ENCODE measurements at regions not wholly inside any gene's neighbourhood (a gene's known extent, or its start where the extent isn't known, plus 50 kb on each side); places are given as distances from the start of the nearest gene placed in this dataset.

- Mint-ChIP-seq H3K36me3 (no peaks in the 10 kb centered on the region), H3K9me3 (peaks cover 8 to 10% of the 10 kb centered on the region in 2 donors), H3K27ac (no peak overlapping the region), H3K27me3 (ENCODE audit: low read depth in 2 of 2) (no peaks in the 10 kb centered on the region), H3K4me3 (no peak overlapping the region), H3K4me1 (no peaks in the 10 kb centered on the region)
- H3K27me3 ChIP-seq (ENCODE audit: control insufficient read depth, insufficient read depth, low read length) = no peaks in the 10 kb centered on the region
- H3K9me3 ChIP-seq (ENCODE audit: control insufficient read depth, insufficient read depth, low read length) = no peaks in the 10 kb centered on the region
- ATAC-seq (no peak), DNase-seq (no peak)
- no peak overlapping the region for H3K27ac ChIP-seq (ENCODE audit: low read length)
- WGBS (ENCODE audit: insufficient coverage) = 89% methylated on average over 3 of the region's 3 CpGs
- TF ChIP-seq CTCF (IDR thresholded peaks at IDR 0.05) = no peak
- H3K4me1 ChIP-seq (ENCODE audit: control insufficient read depth, insufficient read depth, low read length) = no peaks in the 10 kb centered on the region
- H3K36me3 ChIP-seq (ENCODE audit: control insufficient read depth, insufficient read depth, low read length) = no peaks in the 10 kb centered on the region
- intact Hi-C loops (cut with micrococcal nuclease) = no loop called here
- H3K4me3 ChIP-seq (ENCODE audit: low read length) = no peak overlapping the region
Observed at GRCh38 chr21:23725576-23725975, 1881.7 kb downstream of the MRPL39 start.

- Mint-ChIP-seq H3K9me3 (peaks cover 10 to 13% of the 10 kb centered on the region in 2 donors), H3K4me1 (no peaks in the 10 kb centered on the region), H3K4me3 (no peak overlapping the region), H3K27me3 (ENCODE audit: low read depth in 2 of 2) (no peaks in the 10 kb centered on the region), H3K36me3 (no peaks in the 10 kb centered on the region), H3K27ac (no peak overlapping the region)
- ATAC-seq = no peak
- H3K4me1 ChIP-seq (ENCODE audit: control insufficient read depth, insufficient read depth, low read length) = no peaks in the 10 kb centered on the region
- intact Hi-C loops (cut with micrococcal nuclease) = no loop called here
- TF ChIP-seq CTCF (IDR thresholded peaks at IDR 0.05) = no peak
- no peaks in the 10 kb centered on the region for H3K36me3 ChIP-seq (ENCODE audit: control insufficient read depth, insufficient read depth, low read length)
- 79% methylated on average over 6 of the region's 6 CpGs for WGBS (ENCODE audit: insufficient coverage)
- H3K27ac ChIP-seq (ENCODE audit: low read length) = no peak overlapping the region
- DNase-seq = no peak
- no peak overlapping the region for H3K4me3 ChIP-seq (ENCODE audit: low read length)
- H3K27me3 ChIP-seq (ENCODE audit: control insufficient read depth, insufficient read depth, low read length) = no peaks in the 10 kb centered on the region
- no peaks in the 10 kb centered on the region for H3K9me3 ChIP-seq (ENCODE audit: control insufficient read depth, insufficient read depth, low read length)
Observed at GRCh38 chr21:23718446-23719285, 1888.6 kb downstream of the MRPL39 start.

- no peaks in the 10 kb centered on the region for H3K4me1 ChIP-seq (ENCODE audit: control insufficient read depth, insufficient read depth, low read length)
- no peaks in the 10 kb centered on the region for H3K27me3 ChIP-seq (ENCODE audit: control insufficient read depth, insufficient read depth, low read length)
- TF ChIP-seq CTCF (IDR thresholded peaks at IDR 0.05) = no peak
- no peak for DNase-seq
- Mint-ChIP-seq H3K9me3 (peaks cover 3 to 4% of the 10 kb centered on the region in 2 donors), H3K27me3 (ENCODE audit: low read depth in 2 of 2) (no peaks in the 10 kb centered on the region), H3K27ac (no peak overlapping the region), H3K4me3 (no peak overlapping the region), H3K36me3 (no peaks in the 10 kb centered on the region), H3K4me1 (no peaks in the 10 kb centered on the region)
- H3K9me3 ChIP-seq (ENCODE audit: control insufficient read depth, insufficient read depth, low read length) = no peaks in the 10 kb centered on the region
- H3K36me3 ChIP-seq (ENCODE audit: control insufficient read depth, insufficient read depth, low read length) = no peaks in the 10 kb centered on the region
- 42% methylated on average over 1 of the region's 1 CpG for WGBS (ENCODE audit: insufficient coverage)
- H3K4me3 ChIP-seq (ENCODE audit: low read length) = no peak overlapping the region
- H3K27ac ChIP-seq (ENCODE audit: low read length) = no peak overlapping the region
- ATAC-seq = no peak
- intact Hi-C loops (cut with micrococcal nuclease) = no loop called here
Observed at GRCh38 chr21:23712166-23712565, 1895.1 kb downstream of the MRPL39 start.

DNA sequence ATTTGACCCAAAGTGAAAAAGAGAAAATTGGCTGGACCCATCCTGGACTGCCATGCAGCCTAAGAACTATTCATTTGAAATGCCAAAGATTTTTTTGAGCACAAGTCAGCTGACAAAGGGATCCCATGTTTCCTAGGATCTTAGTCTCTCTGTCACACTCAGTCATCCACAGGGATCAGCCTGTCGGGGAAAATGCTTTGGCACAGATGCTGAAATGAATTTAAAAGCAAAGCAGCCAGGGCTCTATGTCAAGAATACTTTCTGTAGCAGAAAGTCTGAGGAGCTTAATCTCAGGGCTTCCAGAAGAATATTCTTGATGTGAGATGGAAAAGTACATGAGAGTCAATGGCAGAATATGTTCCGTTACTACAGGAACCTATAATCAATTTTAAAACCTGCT is 1900.8 kb downstream of the MRPL39 start:
- WGBS (ENCODE audit: insufficient coverage) = 76% methylated on average over 2 of the region's 2 CpGs
- DNase-seq (no peak), ATAC-seq (no peak)
- no peak for TF ChIP-seq CTCF (IDR thresholded peaks at IDR 0.05)
- Mint-ChIP-seq H3K9me3 (peaks cover 6 to 12% of the 10 kb centered on the region in 2 donors), H3K36me3 (no peaks in the 10 kb centered on the region), H3K4me3 (no peak overlapping the region), H3K27ac (no peak overlapping the region), H3K27me3 (ENCODE audit: low read depth in 2 of 2) (no peaks in the 10 kb centered on the region), H3K4me1 (no peaks in the 10 kb centered on the region)
- Histone ChIP-seq H3K36me3 (ENCODE audit: control insufficient read depth, insufficient read depth, low read length) (no peaks in the 10 kb centered on the region), H3K27ac (ENCODE audit: low read length) (no peak overlapping the region), H3K4me3 (ENCODE audit: low read length) (no peak overlapping the region), H3K27me3 (ENCODE audit: control insufficient read depth, insufficient read depth, low read length) (no peaks in the 10 kb centered on the region), H3K4me1 (ENCODE audit: control insufficient read depth, insufficient read depth, low read length) (no peaks in the 10 kb centered on the region), H3K9me3 (ENCODE audit: control insufficient read depth, insufficient read depth, low read length) (no peaks in the 10 kb centered on the region)
- intact Hi-C loops (cut with micrococcal nuclease) = no loop called here

Data from natural killer cell (primary cell).